Kidney (tissue), 13 donors: ENCODE measurements at regions not wholly inside any gene's neighbourhood (a gene's known extent, or its start where the extent isn't known, plus 50 kb on each side); places are given as distances from the start of the nearest gene placed in this dataset.

Source experiments
- DNase-seq, 5 donors: peaks; one replicate each; pipeline ENCODE4 v3.0.0-alpha.2; 2013 to 2020
- FAIRE-seq: peaks from 2 replicates; lab custom pipeline; 2012; peaks lifted over from hg19 to GRCh38; lab: Jason Lieb, UNC
- H3K27ac ChIP-seq, 2 donors: one replicate each; pipeline ENCODE4 v1.7.0; 2013; ENCODE audit warnings: low read depth in 2 of 2, low read length in 2 of 2, inconsistent platforms in 1 of 2
- H3K27me3 ChIP-seq: one replicate; pipeline ENCODE4 v1.7.1; 2013; ENCODE audit warnings: low read length, inconsistent platforms; ENCODE audit not compliant: control insufficient read depth, insufficient read depth
- H3K36me3 ChIP-seq, 3 donors: one replicate each; pipeline versions ENCODE4 v1.7.0 to v1.7.1; 2013; ENCODE audit warnings: low read length in 3 of 3, control low read depth in 1 of 3, inconsistent platforms in 1 of 3; ENCODE audit not compliant: insufficient read depth in 3 of 3, control insufficient read depth in 2 of 3
- H3K4me1 ChIP-seq, 3 donors: one replicate each; pipeline versions ENCODE4 v1.7.0 to v1.7.1; 2013; ENCODE audit warnings: low read length in 3 of 3, inconsistent platforms in 1 of 3, low read depth in 1 of 3; ENCODE audit not compliant: control insufficient read depth in 2 of 3, insufficient read depth in 2 of 3
- H3K4me3 ChIP-seq, 3 donors: one replicate each; pipeline versions ENCODE4 v1.7.0 to v1.8.1; 2013; ENCODE audit warnings: low read length in 3 of 3, control low read depth in 1 of 3, inconsistent platforms in 1 of 3
- H3K9ac ChIP-seq, 3 donors: one replicate each; pipeline versions ENCODE4 v1.7.0 to v1.7.1; 2013; ENCODE audit warnings: low read length in 3 of 3, control low read depth in 1 of 3, inconsistent platforms in 1 of 3
- H3K9me3 ChIP-seq, 3 donors: one replicate each; pipeline versions ENCODE4 v1.7.0 to v1.7.1; 2013; ENCODE audit warnings: low read length in 3 of 3, control low read depth in 1 of 3, inconsistent platforms in 1 of 3; ENCODE audit not compliant: control insufficient read depth in 2 of 3, insufficient read depth in 1 of 3
- CTCF ChIP-seq: IDR thresholded peaks from 3 replicates; pipeline ENCODE4 v1.5.1; 2012; ENCODE audit warnings: mild to moderate bottlenecking, moderate library complexity, borderline replicate concordance; ENCODE audit not compliant: insufficient read depth; ENCODE audit errors: extremely low read depth
- intact Hi-C: fragments of 100-400 bp; cut with DNase I; formaldehyde crosslinking; loops from one replicate; pipeline ENCODE4 v1.11.1; 2022
- donor health status: control.
- donor health status: control.
- donor health status: control.
- donor health status: control.
- donor health status: control.
- donor health status: DM: yes; HTN: yes; CAD: no.
- donor health status: Normal renal cell carcinoma (clear cell type).

GRCh38 chr13:85608255-85608829, 190.9 kb downstream of the SLITRK6 start:
- FAIRE-seq, result no peak
- DNase-seq, result no peak
- Histone ChIP-seq H3K36me3 (no peaks in the 10 kb centered on the region), H3K27me3 (no peaks in the 10 kb centered on the region), H3K9me3 (no peaks in the 10 kb centered on the region), H3K27ac (no peak overlapping the region), H3K4me3 (no peak overlapping the region), H3K4me1 (no peaks in the 10 kb centered on the region), H3K9ac (no peak overlapping the region)
- intact Hi-C loops, result no loop called here
- TF ChIP-seq CTCF, result no peak

- FAIRE-seq (no peak), DNase-seq (no peak)
- no peak overlapping the region for H3K27ac ChIP-seq
- H3K27me3 ChIP-seq, result no peaks in the 10 kb centered on the region
- H3K9me3 ChIP-seq, result no peaks in the 10 kb centered on the region
- no peak overlapping the region for H3K9ac ChIP-seq
- intact Hi-C loops, result no loop called here
- no peaks in the 10 kb centered on the region for H3K36me3 ChIP-seq
- no peak overlapping the region for H3K4me3 ChIP-seq
- no peaks in the 10 kb centered on the region for H3K4me1 ChIP-seq
- TF ChIP-seq CTCF, result no peak
These were observed 195.5 kb downstream of the SLITRK6 start for GRCh38 chr13:85603735-85604134.

GRCh38 chr13:85601526-85601925, 197.7 kb downstream of the SLITRK6 start:
- H3K36me3 ChIP-seq, result no peaks in the 10 kb centered on the region
- no peak overlapping the region for H3K27ac ChIP-seq
- TF ChIP-seq CTCF, result no peak
- no peak overlapping the region for H3K9ac ChIP-seq
- FAIRE-seq, result no peak
- no peaks in the 10 kb centered on the region for H3K9me3 ChIP-seq
- H3K4me3 ChIP-seq, result no peak overlapping the region
- intact Hi-C loops, result no loop called here
- no peaks in the 10 kb centered on the region for H3K27me3 ChIP-seq
- DNase-seq, result no peak
- H3K4me1 ChIP-seq, result no peaks in the 10 kb centered on the region

- Histone ChIP-seq H3K4me1 (no peaks in the 10 kb centered on the region), H3K9ac (no peak overlapping the region), H3K27ac (no peak overlapping the region), H3K9me3 (no peaks in the 10 kb centered on the region), H3K36me3 (no peaks in the 10 kb centered on the region), H3K4me3 (no peak overlapping the region), H3K27me3 (no peaks in the 10 kb centered on the region)
- TF ChIP-seq CTCF, result no peak
- FAIRE-seq, result no peak
- intact Hi-C loops, result no loop called here
- no peak for DNase-seq
These were observed 201.3 kb downstream of the SLITRK6 start for GRCh38 chr13:85597790-85598500.
